ENCODE measurements at regions not wholly inside any gene's neighbourhood (a gene's known extent, or its start where the extent isn't known, plus 50 kb on each side); places are given as distances from the start of the nearest gene placed in this dataset.
A peak's percentile ranks its signal among the peaks of the same experiment; 100 is the strongest.

DNA sequence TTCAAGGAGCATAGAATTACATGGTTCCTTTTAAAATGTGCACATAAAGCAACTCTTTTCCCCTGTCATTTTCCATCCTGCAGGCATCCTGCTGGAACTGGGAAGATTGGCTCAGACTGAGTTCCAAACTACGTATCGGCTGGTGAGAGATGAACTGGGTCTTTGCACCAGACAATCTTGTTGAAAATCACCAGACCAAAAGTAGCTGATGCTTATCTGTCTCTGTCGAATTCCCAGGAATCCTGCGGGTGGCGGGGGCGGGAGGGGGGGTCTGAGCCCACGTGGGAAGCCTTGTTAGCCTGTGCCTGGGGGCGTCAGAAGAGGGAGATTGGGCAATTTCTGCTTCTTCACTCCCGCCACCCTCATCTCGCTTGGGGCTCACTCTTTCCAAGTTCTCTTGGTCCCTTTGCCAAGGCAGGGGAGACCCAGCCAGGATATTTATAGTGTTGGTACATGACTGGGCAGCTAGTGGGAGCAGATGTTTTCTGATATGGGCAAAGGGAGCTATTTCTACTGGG is 90.1 kb upstream of the SLC25A33 start:
- H3K27me3 ChIP-seq, result no peaks in the 10 kb centered on the region
- H3K36me3 ChIP-seq, result no peaks in the 10 kb centered on the region
- H3K27ac ChIP-seq, result peak overlapping the region; percentile 65 to 69
- H3K4me1 ChIP-seq, result peaks cover 0 to 29% of the 10 kb centered on the region in 2 donors
- TF ChIP-seq, protein P1, sequence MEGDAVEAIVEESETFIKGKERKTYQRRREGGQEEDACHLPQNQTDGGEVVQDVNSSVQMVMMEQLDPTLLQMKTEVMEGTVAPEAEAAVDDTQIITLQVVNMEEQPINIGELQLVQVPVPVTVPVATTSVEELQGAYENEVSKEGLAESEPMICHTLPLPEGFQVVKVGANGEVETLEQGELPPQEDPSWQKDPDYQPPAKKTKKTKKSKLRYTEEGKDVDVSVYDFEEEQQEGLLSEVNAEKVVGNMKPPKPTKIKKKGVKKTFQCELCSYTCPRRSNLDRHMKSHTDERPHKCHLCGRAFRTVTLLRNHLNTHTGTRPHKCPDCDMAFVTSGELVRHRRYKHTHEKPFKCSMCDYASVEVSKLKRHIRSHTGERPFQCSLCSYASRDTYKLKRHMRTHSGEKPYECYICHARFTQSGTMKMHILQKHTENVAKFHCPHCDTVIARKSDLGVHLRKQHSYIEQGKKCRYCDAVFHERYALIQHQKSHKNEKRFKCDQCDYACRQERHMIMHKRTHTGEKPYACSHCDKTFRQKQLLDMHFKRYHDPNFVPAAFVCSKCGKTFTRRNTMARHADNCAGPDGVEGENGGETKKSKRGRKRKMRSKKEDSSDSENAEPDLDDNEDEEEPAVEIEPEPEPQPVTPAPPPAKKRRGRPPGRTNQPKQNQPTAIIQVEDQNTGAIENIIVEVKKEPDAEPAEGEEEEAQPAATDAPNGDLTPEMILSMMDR (IDR thresholded peaks at IDR 0.05), result no peak
- DNase-seq (ENCODE audit: low spot score), result no peak
- H3K9me3 ChIP-seq, result no peaks in the 10 kb centered on the region
- no peak overlapping the region for H3K4me3 ChIP-seq

DNA sequence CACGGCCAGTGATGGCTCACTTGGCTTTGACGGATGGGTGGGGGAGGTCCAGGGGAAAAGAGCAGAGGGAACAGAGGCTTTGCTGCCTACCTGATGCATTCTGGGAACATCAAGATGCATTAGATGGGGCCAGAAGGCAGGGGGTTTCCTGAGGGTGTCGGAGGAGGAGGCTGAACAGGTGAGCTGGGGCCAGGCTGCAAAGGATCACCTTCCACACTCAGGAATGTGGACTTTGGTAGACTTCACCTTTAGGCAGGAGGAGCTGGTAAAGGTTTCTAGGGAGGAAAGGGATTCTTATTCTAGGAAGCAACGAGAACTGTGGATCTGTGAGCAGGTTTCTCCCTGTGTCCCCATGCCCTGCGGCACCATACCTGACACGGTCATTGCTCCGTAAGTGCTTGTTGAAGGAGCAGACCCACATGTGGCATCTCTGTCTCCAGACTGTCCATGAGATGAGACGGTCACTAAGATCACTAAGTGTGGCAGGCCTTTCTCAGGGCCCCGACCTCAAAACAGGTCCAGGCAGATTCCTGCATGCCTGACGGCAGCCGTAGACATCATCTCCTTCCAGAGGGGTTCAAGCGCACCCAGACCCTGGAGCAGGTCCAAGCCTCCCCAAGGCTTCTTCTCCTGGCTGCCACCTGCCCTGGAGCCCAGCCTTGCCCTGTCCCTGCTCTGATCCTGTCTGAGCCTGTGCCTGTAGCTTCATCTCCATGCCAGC is 89.1 kb upstream of the SLC25A33 start:
- H3K9me3 ChIP-seq, result no peaks in the 10 kb centered on the region
- H3K4me1 ChIP-seq, result peaks cover 0 to 29% of the 10 kb centered on the region in 2 donors
- no peaks in the 10 kb centered on the region for H3K27me3 ChIP-seq
- H3K27ac ChIP-seq, result peak overlapping the region; percentile 65 to 69
- TF ChIP-seq, protein P1 (IDR thresholded peaks at IDR 0.05), result no peak
- no peak overlapping the region for H3K4me3 ChIP-seq
- no peak for DNase-seq (ENCODE audit: low spot score)
- no peaks in the 10 kb centered on the region for H3K36me3 ChIP-seq

DNA sequence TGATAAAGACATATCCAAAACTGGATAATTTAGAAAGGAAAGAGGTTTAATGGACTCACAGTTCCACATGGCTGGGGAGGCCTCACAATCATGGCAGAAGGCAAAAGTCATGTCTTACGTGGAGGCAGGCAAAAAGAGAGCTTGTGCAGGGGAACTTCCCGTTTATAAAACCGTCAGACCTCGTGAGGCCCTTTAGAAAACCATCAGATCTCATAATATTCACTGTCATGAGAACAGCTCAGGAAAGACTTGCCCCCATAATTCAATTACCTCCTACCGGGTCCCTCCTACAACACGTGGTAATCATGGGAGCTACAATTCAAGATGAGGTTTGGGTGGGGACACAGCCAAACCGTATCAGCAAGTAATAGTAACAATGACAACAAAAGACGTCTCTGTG is 88.2 kb upstream of the SLC25A33 start:
- H3K4me1 ChIP-seq, result peaks cover 0 to 29% of the 10 kb centered on the region in 2 donors
- no peak overlapping the region for H3K4me3 ChIP-seq
- no peaks in the 10 kb centered on the region for H3K36me3 ChIP-seq
- TF ChIP-seq, protein P1 (IDR thresholded peaks at IDR 0.05), result no peak
- no peaks in the 10 kb centered on the region for H3K9me3 ChIP-seq
- DNase-seq (ENCODE audit: low spot score), result no peak
- no peak overlapping the region for H3K27ac ChIP-seq
- no peaks in the 10 kb centered on the region for H3K27me3 ChIP-seq

DNA sequence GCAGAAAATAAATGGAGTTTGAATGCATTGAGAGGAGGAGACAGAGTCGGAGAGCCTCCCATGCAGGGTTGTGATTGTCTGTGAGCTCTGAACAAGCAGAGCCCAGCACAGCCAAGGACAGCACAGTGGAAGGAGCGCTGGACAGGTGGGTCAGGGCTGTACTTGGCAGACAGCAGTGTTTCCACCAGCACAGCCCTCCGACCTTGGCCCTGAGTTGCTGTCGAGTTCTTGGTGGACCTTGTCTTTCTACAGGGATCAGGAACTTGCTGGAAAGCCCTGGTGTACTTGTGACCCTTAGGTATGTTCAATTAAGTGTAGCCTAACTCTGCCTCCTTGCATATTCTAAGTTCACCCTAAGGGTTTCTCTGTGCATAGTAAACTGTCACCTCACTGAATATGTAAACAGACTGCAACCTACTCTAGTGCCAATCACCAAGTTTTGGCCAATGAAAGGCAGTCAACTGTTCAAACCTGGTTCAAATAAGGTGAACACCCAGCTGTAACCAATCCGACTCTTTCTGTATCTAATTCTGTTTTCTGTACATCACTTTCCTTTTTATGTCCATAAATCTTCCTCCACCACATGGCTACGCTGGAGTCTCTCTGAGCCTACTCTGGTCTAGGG is 86.6 kb upstream of the SLC25A33 start:
- Histone ChIP-seq H3K27me3 (no peaks in the 10 kb centered on the region), H3K9me3 (no peaks in the 10 kb centered on the region), H3K4me1 (peaks cover 0 to 29% of the 10 kb centered on the region in 2 donors), H3K36me3 (no peaks in the 10 kb centered on the region), H3K4me3 (no peak overlapping the region), H3K27ac (no peak overlapping the region)
- TF ChIP-seq, protein P1 (IDR thresholded peaks at IDR 0.05), result no peak
- DNase-seq (ENCODE audit: low spot score), result no peak

DNA sequence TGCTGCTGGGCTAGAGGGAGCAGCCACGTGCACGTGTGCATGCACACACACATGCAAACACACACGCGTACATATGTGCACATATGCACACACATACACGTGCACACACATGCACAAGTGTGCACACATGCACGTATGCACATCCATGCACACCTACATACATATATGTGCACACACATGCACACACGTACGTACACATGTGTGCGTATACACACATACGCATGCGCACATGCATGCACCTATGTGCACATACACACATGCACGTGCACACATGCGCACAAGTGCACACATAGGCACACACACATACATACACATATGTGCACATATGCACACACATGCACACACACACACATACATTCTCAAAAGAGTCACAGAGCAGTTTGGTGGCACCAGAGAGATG is 85.9 kb upstream of the SLC25A33 start:
- no peak for DNase-seq (ENCODE audit: low spot score)
- Histone ChIP-seq H3K4me1 (peaks cover 0 to 23% of the 10 kb centered on the region in 2 donors), H3K9me3 (no peaks in the 10 kb centered on the region), H3K4me3 (no peak overlapping the region), H3K27ac (no peak overlapping the region), H3K27me3 (no peaks in the 10 kb centered on the region), H3K36me3 (no peaks in the 10 kb centered on the region)
- TF ChIP-seq, protein P1 (IDR thresholded peaks at IDR 0.05), result no peak
